ENCODE measurements at regions not wholly inside any gene's neighbourhood (a gene's known extent, or its start where the extent isn't known, plus 50 kb on each side); places are given as distances from the start of the nearest gene placed in this dataset.

DNA sequence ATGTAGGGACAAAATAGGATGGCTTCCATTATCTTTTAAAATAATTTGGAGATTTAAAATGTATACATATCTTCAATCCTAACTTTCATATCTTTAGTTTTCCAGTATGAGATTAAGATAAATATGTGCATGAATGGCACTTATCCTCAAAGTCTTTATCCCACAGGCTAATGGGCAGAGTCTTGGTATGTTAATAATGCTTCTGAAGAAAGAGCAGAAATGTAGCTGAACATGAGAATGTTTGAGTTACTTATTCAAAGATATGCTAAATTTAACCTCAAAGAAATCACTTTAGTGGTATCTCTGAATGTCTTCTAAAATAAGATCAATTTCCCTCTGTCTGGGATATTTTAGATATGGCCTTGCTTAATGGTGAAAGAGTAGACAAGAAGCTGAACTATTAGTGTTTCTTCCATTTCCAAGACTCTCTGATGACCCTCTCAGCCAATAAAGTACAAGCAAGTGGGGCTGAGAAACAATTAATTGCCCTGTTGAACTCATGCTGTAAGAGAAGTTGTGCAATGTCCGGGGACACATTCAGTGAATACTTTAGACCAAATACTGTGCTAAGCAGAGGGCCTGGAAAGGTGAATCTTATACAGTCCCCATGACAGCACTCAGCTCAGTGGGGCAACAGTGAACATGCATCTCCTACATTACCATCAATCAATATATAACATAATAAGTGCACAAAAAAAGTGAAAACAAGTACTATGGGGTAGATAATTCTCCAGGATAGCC lies 50.0 kb upstream of the ADAMTSL1 start:
- TF ChIP-seq, protein P1, sequence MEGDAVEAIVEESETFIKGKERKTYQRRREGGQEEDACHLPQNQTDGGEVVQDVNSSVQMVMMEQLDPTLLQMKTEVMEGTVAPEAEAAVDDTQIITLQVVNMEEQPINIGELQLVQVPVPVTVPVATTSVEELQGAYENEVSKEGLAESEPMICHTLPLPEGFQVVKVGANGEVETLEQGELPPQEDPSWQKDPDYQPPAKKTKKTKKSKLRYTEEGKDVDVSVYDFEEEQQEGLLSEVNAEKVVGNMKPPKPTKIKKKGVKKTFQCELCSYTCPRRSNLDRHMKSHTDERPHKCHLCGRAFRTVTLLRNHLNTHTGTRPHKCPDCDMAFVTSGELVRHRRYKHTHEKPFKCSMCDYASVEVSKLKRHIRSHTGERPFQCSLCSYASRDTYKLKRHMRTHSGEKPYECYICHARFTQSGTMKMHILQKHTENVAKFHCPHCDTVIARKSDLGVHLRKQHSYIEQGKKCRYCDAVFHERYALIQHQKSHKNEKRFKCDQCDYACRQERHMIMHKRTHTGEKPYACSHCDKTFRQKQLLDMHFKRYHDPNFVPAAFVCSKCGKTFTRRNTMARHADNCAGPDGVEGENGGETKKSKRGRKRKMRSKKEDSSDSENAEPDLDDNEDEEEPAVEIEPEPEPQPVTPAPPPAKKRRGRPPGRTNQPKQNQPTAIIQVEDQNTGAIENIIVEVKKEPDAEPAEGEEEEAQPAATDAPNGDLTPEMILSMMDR (conservative IDR thresholded peaks at IDR 0.05; ENCODE audit: low read depth, low read length), result no peak
- no peak overlapping the region for H3K4me3 ChIP-seq (ENCODE audit: low read depth, low read length)
- peak; percentile 66 for DNase-seq (ENCODE audit: low read depth)

Measured in choroid plexus epithelial cell (primary cell).